Loucy (cell line): ENCODE measurements at regions not wholly inside any gene's neighbourhood (a gene's known extent, or its start where the extent isn't known, plus 50 kb on each side); places are given as distances from the start of the nearest gene placed in this dataset.

Experiments
- H2AFZ ChIP-seq: fragments of 200-600 bp; sonication (generic); 2 replicates; pipeline ENCODE4 v1.6.0; 2016; ENCODE audit warnings: antibody characterized with exemption, mild to moderate bottlenecking, low read length, moderate library complexity
- H3F3A ChIP-seq: fragments of 200-600 bp; 2 replicates; pipeline ENCODE4 v1.6.0; 2016; ENCODE audit warnings: antibody characterized with exemption, low read depth, mild to moderate bottlenecking
- H3K27me3 ChIP-seq: fragments of 200-600 bp; sonication (generic); 2 replicates; pipeline ENCODE4 v1.6.1; 2014; ENCODE audit warnings: low read length, mild to moderate bottlenecking; ENCODE audit not compliant: insufficient read depth, poor library complexity, severe bottlenecking
- H3K36me3 ChIP-seq: fragments of 200-600 bp; sonication (generic); 2 replicates; pipeline ENCODE4 v1.6.1; 2016; ENCODE audit warnings: low read length; ENCODE audit not compliant: insufficient read depth
- H3K4me1 ChIP-seq: fragments of 200-600 bp; sonication (generic); 2 replicates; pipeline ENCODE4 v1.5.1; 2014; ENCODE audit warnings: low read length, mild to moderate bottlenecking; ENCODE audit not compliant: insufficient read depth, poor library complexity, severe bottlenecking
- H3K4me2 ChIP-seq: fragments of 200-600 bp; sonication (generic); 2 replicates; pipeline ENCODE4 v1.6.0; 2014; ENCODE audit warnings: antibody characterized with exemption, low read length, low read depth, mild to moderate bottlenecking; ENCODE audit not compliant: poor library complexity, severe bottlenecking
- H3K4me3 ChIP-seq: fragments of 200-600 bp; sonication (generic); 2 replicates; pipeline ENCODE4 v1.5.1; 2014; ENCODE audit warnings: low read length, mild to moderate bottlenecking, mixed read lengths; ENCODE audit not compliant: poor library complexity, severe bottlenecking
- H3K79me2 ChIP-seq: fragments of 200-600 bp; sonication (generic); 2 replicates; pipeline ENCODE4 v1.6.1; 2014; ENCODE audit warnings: low read length; ENCODE audit not compliant: insufficient read depth
- H3K9ac ChIP-seq: fragments of 200-600 bp; sonication (generic); 2 replicates; pipeline ENCODE4 v1.6.0; 2014; ENCODE audit warnings: mild to moderate bottlenecking, low read depth, low read length, moderate library complexity; ENCODE audit not compliant: poor library complexity, severe bottlenecking
- H3K9me2 ChIP-seq: fragments of 200-600 bp; sonication (generic); replicated peaks from 2 replicates; pipeline ENCODE4 v1.6.1; 2016; ENCODE audit warnings: low read depth, low read length, mixed read lengths
- H3K9me3 ChIP-seq: fragments of 200-600 bp; sonication (generic); 2 replicates; pipeline ENCODE4 v1.6.1; 2014; ENCODE audit warnings: mild to moderate bottlenecking, antibody characterized with exemption, low read length, low read depth; ENCODE audit not compliant: insufficient read depth
- H4K20me1 ChIP-seq: fragments of 200-600 bp; sonication (generic); 2 replicates; pipeline ENCODE4 v1.6.0; 2014; ENCODE audit warnings: antibody characterized with exemption, low read length, mild to moderate bottlenecking; ENCODE audit not compliant: insufficient read depth, poor library complexity, severe bottlenecking
- CTCF ChIP-seq: fragments of 200-600 bp; sonication (generic); conservative IDR thresholded peaks from 2 replicates; pipeline ENCODE4 v1.5.1; 2014; ENCODE audit warnings: mild to moderate bottlenecking, antibody characterized with exemption, low read length
- EZH2phosphoT487 ChIP-seq: fragments of 200-600 bp; IDR thresholded peaks from 2 replicates; pipeline ENCODE4 v1.6.1; 2018; ENCODE audit warnings: antibody characterized with exemption, mild to moderate bottlenecking, moderate library complexity, borderline replicate concordance

- Histone ChIP-seq H3K79me2 (no peaks in the 10 kb centered on the region), H3F3A (no peaks in the 10 kb centered on the region), H3K4me3 (no peak overlapping the region), H3K9me3 (no peaks in the 10 kb centered on the region), H3K27me3 (no peaks in the 10 kb centered on the region), H3K9me2 (no peaks in the 10 kb centered on the region; the same call in 1 of the 2 replicates), H3K9ac (no peak overlapping the region), H3K4me2 (no peak overlapping the region), H3K36me3 (no peaks in the 10 kb centered on the region), H3K4me1 (no peaks in the 10 kb centered on the region), H2AFZ (no peak overlapping the region), H4K20me1 (no peaks in the 10 kb centered on the region)
- no peak for TF ChIP-seq CTCF
- TF ChIP-seq EZH2phosphoT487: no peak
These were observed 114.9 kb downstream of the PDCL3 start for GRCh38 chr2:100677611-100678185.

DNA sequence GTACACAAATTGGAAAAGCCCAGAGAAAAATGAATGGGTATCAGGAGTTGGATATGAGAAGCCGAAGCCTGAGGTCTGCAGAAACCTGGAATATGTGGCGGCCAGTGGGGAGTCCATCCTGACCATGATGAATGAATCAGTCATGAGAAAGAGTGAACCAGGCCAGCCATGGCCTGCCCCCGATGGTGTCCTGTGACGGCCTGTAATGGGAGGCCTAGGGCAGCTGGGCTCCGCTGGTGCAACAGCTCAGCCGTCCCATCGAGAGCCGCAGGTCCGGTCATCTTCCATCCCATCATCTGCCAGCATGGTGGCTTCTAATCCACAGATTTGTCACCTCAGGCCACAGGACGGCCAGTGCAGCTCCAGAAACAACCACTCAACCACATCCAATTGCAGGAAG lies 116.4 kb downstream of the PDCL3 start:
- Histone ChIP-seq H3K9me3 (peaks cover 4% of the 10 kb centered on the region; the same call in 1 of the 2 replicates), H4K20me1 (no peaks in the 10 kb centered on the region), H3K9me2 (no peaks in the 10 kb centered on the region; the same call in 1 of the 2 replicates), H3K79me2 (no peaks in the 10 kb centered on the region), H3K4me1 (no peaks in the 10 kb centered on the region), H3K9ac (no peak overlapping the region), H3F3A (no peaks in the 10 kb centered on the region), H3K4me2 (no peak overlapping the region), H3K27me3 (no peaks in the 10 kb centered on the region), H3K36me3 (no peaks in the 10 kb centered on the region), H2AFZ (no peak overlapping the region), H3K4me3 (no peak overlapping the region)
- TF ChIP-seq CTCF (no peak), EZH2phosphoT487 (no peak)

DNA sequence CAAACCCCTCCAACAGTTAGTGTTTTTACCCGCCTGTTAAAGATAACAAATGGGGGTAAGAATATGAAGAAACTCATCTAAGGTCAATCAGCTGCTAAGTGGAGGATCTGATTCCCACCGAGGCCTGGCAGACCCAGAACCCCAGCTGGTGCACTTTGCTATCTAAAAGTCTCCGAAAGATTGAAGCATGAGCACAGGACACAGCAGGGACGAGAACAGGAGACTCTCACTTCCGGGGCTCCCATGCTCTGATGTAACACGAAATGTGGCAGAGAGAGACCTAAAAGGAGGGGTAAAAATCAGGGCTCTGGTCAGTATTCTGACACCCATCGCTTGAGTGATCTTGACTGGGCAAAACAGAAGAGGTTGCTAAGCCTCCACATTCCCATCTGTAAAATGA lies 119.7 kb downstream of the PDCL3 start:
- no peak overlapping the region for H2AFZ ChIP-seq

More for the DNA sequence above, 119.7 kb downstream of the PDCL3 start:
- no peak overlapping the region for H3K9ac ChIP-seq
- no peaks in the 10 kb centered on the region for H3F3A ChIP-seq
- H4K20me1 ChIP-seq: no peaks in the 10 kb centered on the region
- no peaks in the 10 kb centered on the region for H3K27me3 ChIP-seq
- H3K36me3 ChIP-seq: no peaks in the 10 kb centered on the region
- no peaks in the 10 kb centered on the region for H3K79me2 ChIP-seq
- H3K4me1 ChIP-seq: no peaks in the 10 kb centered on the region
- peaks cover 4% of the 10 kb centered on the region; the same call in 1 of the 2 replicates for H3K9me3 ChIP-seq
- no peaks in the 10 kb centered on the region; the same call in 1 of the 2 replicates for H3K9me2 ChIP-seq
- H3K4me3 ChIP-seq: no peak overlapping the region
- no peak for TF ChIP-seq CTCF
- no peak for TF ChIP-seq EZH2phosphoT487
- H3K4me2 ChIP-seq: no peak overlapping the region
